ENCODE measurements at regions not wholly inside any gene's neighbourhood (a gene's known extent, or its start where the extent isn't known, plus 50 kb on each side); places are given as distances from the start of the nearest gene placed in this dataset.

DNA sequence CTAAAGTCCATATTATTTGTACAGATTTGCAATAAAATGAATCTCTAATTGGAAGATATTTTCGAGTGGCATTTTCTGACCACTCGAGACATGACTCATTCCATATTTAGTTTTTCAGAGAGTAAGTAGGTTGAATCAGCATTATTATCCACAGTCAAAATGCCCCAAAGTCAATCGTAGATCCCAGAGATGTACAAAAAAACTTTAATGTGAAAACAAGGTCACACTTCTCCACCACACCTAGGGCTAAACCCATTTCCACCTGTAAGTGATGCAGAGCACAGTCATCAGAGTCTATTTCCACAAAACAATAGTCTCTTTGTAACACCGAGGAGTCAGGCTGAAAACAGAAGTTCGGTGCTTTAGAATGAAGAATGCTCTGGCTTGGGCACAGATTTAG lies 117.1 kb upstream of the TENM3 start:
- peaks cover 13% of the 10 kb centered on the region for H3K4me1 ChIP-seq (ENCODE audit: control insufficient read depth, insufficient read depth, low read length)
- H3K4me3 ChIP-seq (ENCODE audit: low read length), result peak overlapping the region; percentile 30
- H3K36me3 ChIP-seq (ENCODE audit: insufficient read depth, low read length), result no peaks in the 10 kb centered on the region
- H3K9ac ChIP-seq (ENCODE audit: low read depth, low read length), result no peak overlapping the region
- H3K27me3 ChIP-seq (ENCODE audit: control insufficient read depth, insufficient read depth, low read length), result no peaks in the 10 kb centered on the region
- H3K4me2 ChIP-seq (ENCODE audit: low read length), result peak overlapping the region; percentile 63
- H3K9me3 ChIP-seq (replicated peaks; ENCODE audit: low read length), result peaks cover 7% of the 10 kb centered on the region

DNA sequence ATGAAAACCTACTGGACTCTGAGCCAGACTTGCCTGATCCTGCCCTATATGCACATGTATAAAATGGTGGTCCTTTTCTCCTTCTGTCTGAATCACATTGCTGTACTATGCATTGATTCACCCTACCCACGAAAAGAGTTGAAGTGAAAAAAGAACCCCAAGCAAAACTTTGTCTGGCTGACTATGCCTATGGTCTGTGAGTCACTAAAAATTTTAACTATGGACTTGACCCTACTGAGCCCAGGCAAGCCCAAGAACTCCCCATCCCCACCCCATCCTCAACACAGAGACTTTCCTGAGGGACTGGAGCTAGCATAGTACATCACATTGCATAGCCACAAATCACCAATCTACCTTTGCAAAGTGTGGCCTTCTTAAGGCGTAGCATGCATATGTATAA lies 116.6 kb upstream of the TENM3 start:
- Histone ChIP-seq H3K4me1 (ENCODE audit: control insufficient read depth, insufficient read depth, low read length) (peaks cover 13% of the 10 kb centered on the region), H3K36me3 (ENCODE audit: insufficient read depth, low read length) (no peaks in the 10 kb centered on the region), H3K4me2 (ENCODE audit: low read length) (peak overlapping the region; percentile 63), H3K9me3 (replicated peaks; ENCODE audit: low read length) (peaks cover 7% of the 10 kb centered on the region), H3K4me3 (ENCODE audit: low read length) (no peak overlapping the region), H3K27me3 (ENCODE audit: control insufficient read depth, insufficient read depth, low read length) (no peaks in the 10 kb centered on the region), H3K9ac (ENCODE audit: low read depth, low read length) (no peak overlapping the region)

DNA sequence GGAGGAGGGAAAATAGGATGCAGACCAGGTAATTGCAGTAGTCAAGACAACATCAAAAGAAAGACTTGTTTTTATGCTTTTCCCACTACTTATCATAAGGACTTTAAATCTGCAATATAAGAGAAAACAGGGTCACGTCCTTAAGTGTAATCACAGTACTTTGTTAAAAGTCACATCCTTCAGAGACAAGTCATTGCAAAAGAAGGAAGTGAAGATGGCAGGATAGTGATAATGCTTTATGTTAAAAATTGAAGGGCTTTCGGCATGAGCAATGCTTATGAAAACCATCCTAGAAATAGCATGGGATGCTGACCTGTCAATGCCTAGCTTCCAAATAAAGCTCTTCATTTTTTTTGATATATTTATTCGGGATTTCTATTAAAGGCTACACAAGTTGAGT lies 110.2 kb upstream of the TENM3 start:
- H3K36me3 ChIP-seq (ENCODE audit: insufficient read depth, low read length), result no peaks in the 10 kb centered on the region
- no peak overlapping the region for H3K4me3 ChIP-seq (ENCODE audit: low read length)
- H3K9me3 ChIP-seq (replicated peaks; ENCODE audit: low read length), result no peaks in the 10 kb centered on the region
- no peaks in the 10 kb centered on the region for H3K27me3 ChIP-seq (ENCODE audit: control insufficient read depth, insufficient read depth, low read length)
- no peaks in the 10 kb centered on the region for H3K4me1 ChIP-seq (ENCODE audit: control insufficient read depth, insufficient read depth, low read length)
- no peak overlapping the region for H3K4me2 ChIP-seq (ENCODE audit: low read length)
- no peak overlapping the region for H3K9ac ChIP-seq (ENCODE audit: low read depth, low read length)

DNA sequence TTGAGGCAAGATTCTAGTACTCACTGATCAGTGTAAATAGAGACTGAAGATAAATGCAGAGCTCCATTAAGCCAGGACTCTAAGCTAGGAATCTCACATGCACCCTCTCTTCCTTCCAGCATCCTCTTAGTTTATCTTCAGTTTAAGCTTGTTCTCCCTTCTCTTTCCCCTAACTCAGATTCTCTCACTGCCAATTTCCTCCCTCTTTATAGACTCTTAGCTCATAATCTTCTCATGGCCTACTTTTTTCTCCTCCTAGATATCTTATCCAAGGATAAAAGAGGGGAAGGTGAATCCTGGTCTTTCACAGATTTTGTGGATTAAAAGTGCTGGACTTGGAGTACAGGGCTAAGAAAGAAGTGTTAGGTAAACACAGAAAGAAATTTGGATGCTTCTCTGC lies 108.9 kb upstream of the TENM3 start:
- Histone ChIP-seq H3K27me3 (ENCODE audit: control insufficient read depth, insufficient read depth, low read length) (no peaks in the 10 kb centered on the region), H3K4me2 (ENCODE audit: low read length) (no peak overlapping the region), H3K4me3 (ENCODE audit: low read length) (no peak overlapping the region), H3K9me3 (replicated peaks; ENCODE audit: low read length) (no peaks in the 10 kb centered on the region), H3K4me1 (ENCODE audit: control insufficient read depth, insufficient read depth, low read length) (no peaks in the 10 kb centered on the region), H3K36me3 (ENCODE audit: insufficient read depth, low read length) (no peaks in the 10 kb centered on the region), H3K9ac (ENCODE audit: low read depth, low read length) (no peak overlapping the region)

DNA sequence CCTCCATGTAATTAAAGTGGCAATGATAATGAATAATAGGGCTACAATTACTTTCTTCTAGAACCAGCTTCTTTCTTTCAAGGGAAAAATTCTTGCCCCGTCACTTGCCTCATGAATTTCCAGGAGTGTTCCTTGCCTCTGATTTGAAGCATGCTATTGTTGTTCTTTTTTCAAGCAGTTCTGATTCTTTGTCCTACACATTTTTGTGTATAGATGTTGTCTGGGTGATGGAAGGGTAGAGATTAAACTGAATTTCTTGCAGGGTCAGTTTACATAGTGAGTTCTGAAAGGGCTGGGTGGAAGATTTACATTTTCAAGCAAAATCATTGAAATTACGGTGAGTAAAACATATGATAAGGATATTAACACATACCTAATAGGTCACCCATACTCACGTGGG lies 107.0 kb upstream of the TENM3 start:
- Histone ChIP-seq H3K9me3 (replicated peaks; ENCODE audit: low read length) (no peaks in the 10 kb centered on the region), H3K9ac (ENCODE audit: low read depth, low read length) (no peak overlapping the region), H3K4me1 (ENCODE audit: control insufficient read depth, insufficient read depth, low read length) (no peaks in the 10 kb centered on the region), H3K4me2 (ENCODE audit: low read length) (no peak overlapping the region), H3K4me3 (ENCODE audit: low read length) (no peak overlapping the region), H3K36me3 (ENCODE audit: insufficient read depth, low read length) (no peaks in the 10 kb centered on the region), H3K27me3 (ENCODE audit: control insufficient read depth, insufficient read depth, low read length) (no peaks in the 10 kb centered on the region)

DNA sequence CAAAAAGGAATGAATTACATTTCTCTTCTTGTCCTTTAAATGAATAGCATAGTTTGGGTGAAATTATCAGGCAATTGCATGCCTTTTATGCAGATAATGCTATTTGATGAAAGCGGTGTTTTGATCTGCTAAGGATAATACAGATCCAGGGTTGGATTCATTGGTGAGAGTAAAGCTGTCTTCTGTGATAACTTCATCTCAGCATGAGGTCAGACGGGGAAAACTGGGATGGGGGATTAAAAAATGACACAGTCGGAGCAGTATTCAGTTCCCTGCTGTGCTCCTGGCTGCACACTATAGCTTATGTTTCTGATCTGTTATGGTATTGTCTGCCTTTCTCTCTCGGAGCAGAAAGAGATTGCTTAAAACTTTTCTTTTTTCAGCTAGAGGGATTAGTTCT lies 105.9 kb upstream of the TENM3 start:
- no peaks in the 10 kb centered on the region for H3K36me3 ChIP-seq (ENCODE audit: insufficient read depth, low read length)
- H3K9me3 ChIP-seq (replicated peaks; ENCODE audit: low read length), result no peaks in the 10 kb centered on the region
- H3K4me2 ChIP-seq (ENCODE audit: low read length), result no peak overlapping the region
- no peaks in the 10 kb centered on the region for H3K27me3 ChIP-seq (ENCODE audit: control insufficient read depth, insufficient read depth, low read length)
- peaks cover under 1% of the 10 kb centered on the region for H3K4me1 ChIP-seq (ENCODE audit: control insufficient read depth, insufficient read depth, low read length)
- H3K4me3 ChIP-seq (ENCODE audit: low read length), result no peak overlapping the region
- H3K9ac ChIP-seq (ENCODE audit: low read depth, low read length), result no peak overlapping the region

DNA sequence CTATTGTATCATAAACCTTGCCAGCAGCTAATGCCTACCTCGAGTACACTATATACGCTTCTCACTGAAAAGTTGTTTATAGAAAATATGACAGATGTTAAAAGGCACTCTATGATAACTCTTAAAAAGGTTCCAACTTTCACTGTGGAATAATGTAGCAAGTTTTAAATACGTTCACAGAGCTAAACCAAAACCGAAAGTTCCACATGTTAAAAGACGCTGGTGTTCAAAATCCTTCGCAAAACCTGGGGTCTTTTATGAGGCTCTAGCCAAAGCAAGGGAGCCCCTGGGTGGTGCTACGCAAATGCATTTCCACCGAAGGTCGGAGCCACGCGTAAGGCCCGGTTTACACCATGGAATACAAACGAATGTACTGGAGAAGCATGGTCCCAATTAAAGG lies 103.7 kb upstream of the TENM3 start:
- H3K4me2 ChIP-seq (ENCODE audit: low read length), result no peak overlapping the region
- H3K4me1 ChIP-seq (ENCODE audit: control insufficient read depth, insufficient read depth, low read length), result peaks cover 10% of the 10 kb centered on the region
- no peaks in the 10 kb centered on the region for H3K27me3 ChIP-seq (ENCODE audit: control insufficient read depth, insufficient read depth, low read length)
- H3K9ac ChIP-seq (ENCODE audit: low read depth, low read length), result no peak overlapping the region
- H3K36me3 ChIP-seq (ENCODE audit: insufficient read depth, low read length), result no peaks in the 10 kb centered on the region
- H3K9me3 ChIP-seq (replicated peaks; ENCODE audit: low read length), result no peaks in the 10 kb centered on the region
- no peak overlapping the region for H3K4me3 ChIP-seq (ENCODE audit: low read length)

DNA sequence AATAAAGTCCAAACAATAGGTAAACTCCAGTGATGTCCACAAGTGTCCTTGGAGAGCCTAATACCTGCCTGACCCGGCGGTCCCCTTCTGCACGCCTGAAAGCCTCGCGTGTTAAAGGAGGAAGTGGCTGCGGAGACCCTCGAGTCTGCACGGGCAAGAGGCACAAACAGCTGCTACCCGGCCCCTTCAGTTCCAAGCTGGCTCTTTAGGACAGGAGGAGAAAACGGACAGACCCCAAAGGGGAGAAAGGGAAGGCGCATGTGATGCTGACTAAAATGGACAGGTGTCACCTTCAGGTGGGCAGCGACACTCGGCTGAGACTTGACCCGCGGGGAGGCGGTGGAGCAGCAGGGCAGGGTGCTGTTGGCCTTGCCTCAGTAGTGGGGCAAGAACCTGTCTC lies 102.7 kb upstream of the TENM3 start:
- Histone ChIP-seq H3K27me3 (ENCODE audit: control insufficient read depth, insufficient read depth, low read length) (no peaks in the 10 kb centered on the region), H3K4me2 (ENCODE audit: low read length) (no peak overlapping the region), H3K36me3 (ENCODE audit: insufficient read depth, low read length) (no peaks in the 10 kb centered on the region), H3K4me1 (ENCODE audit: control insufficient read depth, insufficient read depth, low read length) (peaks cover 10% of the 10 kb centered on the region), H3K9me3 (replicated peaks; ENCODE audit: low read length) (no peaks in the 10 kb centered on the region), H3K9ac (ENCODE audit: low read depth, low read length) (no peak overlapping the region), H3K4me3 (ENCODE audit: low read length) (no peak overlapping the region)

DNA sequence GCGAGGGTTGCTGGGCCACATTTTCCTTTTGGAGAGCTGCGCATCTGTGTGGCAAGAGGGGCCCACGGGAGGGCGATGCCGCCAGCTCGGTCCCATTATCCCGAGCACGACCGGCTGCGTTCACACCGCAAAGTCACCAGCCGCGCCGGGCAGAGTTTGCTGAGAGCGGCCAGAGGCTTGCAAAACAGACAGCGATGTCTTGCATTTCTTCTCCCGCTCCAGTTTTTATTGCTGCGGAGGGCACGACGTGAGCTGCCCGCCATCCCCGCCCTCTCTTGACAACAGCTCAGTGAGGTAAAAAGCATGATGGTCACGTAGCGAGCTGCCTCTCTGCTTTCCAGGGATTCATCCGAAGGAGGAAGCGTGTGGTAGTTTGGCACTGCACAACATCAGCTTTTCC lies 102.1 kb upstream of the TENM3 start:
- H3K4me2 ChIP-seq (ENCODE audit: low read length), result no peak overlapping the region
- H3K27me3 ChIP-seq (ENCODE audit: control insufficient read depth, insufficient read depth, low read length), result no peaks in the 10 kb centered on the region
- peaks cover 10% of the 10 kb centered on the region for H3K4me1 ChIP-seq (ENCODE audit: control insufficient read depth, insufficient read depth, low read length)
- H3K4me3 ChIP-seq (ENCODE audit: low read length), result no peak overlapping the region
- H3K9me3 ChIP-seq (replicated peaks; ENCODE audit: low read length), result no peaks in the 10 kb centered on the region
- no peak overlapping the region for H3K9ac ChIP-seq (ENCODE audit: low read depth, low read length)
- H3K36me3 ChIP-seq (ENCODE audit: insufficient read depth, low read length), result no peaks in the 10 kb centered on the region

DNA sequence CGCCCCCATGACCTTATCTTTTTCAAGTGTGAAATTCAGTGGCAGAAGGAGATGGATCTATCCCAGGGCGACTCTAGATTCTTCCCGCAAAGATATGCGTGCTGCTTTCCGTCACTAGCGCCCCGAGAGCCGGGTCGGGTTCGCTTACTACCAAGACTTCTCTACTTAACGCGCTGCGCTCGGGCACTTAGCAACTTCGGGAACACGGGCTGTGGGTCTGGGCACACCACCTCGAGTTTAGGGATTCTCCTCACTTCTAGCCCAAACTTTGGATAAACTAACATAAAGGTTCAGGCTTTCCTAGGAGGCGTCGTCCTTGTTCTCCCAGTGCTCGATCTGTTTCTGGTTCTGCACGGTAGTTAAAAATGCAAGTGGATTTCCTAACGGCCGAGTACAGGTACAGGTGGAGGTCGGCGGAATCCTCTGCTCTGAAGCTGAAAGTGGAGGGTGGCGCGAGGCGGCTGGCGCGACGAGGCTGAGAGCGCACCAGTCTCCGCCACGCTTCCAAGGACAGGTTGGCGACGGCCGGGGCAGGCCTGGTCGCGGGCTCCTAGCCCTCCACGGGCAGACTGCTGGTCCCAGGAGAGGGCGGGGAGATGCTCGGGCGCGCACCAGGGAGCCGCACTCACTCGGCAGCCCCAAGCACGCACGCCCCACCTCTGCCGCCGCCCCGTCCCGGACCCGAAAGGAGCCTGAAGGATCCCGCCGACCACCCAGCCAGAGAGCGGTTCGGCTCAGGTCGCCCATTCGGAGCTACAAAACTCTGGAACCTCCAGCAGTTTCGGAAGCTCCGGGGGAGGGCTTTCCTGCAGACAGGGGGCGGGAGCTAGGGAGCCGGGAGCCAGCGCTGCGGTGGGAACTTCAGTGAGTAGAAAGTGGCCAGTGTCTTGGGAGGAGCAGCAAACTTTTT lies 100.8 kb upstream of the TENM3 start:
- Histone ChIP-seq H3K4me2 (ENCODE audit: low read length) (peak overlapping the region; percentile 91), H3K4me3 (ENCODE audit: low read length) (peak overlapping the region; percentile 94), H3K9ac (ENCODE audit: low read depth, low read length) (peak overlapping the region; percentile 92), H3K36me3 (ENCODE audit: insufficient read depth, low read length) (no peaks in the 10 kb centered on the region), H3K9me3 (replicated peaks; ENCODE audit: low read length) (no peaks in the 10 kb centered on the region), H3K4me1 (ENCODE audit: control insufficient read depth, insufficient read depth, low read length) (peaks cover 10% of the 10 kb centered on the region), H3K27me3 (ENCODE audit: control insufficient read depth, insufficient read depth, low read length) (no peaks in the 10 kb centered on the region)

DNA sequence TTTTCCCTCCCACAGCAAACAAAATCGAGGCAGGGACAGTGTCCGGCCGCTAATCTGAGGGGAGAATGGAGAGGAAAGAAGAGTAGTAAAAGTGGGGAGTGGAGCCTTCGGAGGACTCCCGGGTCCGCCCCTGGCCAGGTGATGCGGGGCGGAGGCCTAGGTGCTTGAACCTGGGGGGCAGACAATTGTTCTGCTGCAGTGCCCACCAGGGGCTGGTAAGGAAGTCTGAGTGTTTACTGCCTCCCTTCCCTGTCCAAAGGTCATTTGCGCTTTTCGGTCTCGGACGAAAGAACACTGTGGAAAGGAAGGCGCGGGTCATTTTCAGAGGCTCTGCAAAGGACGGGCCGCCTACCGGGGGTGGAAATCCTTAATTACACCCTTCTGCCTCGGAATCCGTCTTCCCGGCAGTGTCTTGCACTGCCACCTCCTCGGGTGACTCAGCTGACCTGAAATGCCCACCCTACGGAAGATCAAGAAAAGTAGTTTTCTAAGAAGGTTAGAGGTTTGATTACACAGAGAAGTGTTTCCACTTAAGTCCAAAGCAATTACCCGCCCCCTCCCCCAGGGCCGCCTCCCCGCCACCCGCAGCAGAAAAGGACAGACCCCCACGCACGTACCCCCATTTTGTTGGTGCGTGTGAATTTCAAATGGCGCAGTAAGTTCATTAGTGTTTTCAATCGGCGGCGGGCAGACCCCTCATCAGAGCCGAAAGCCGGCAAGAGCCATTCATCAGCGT lies 99.9 kb upstream of the TENM3 start:
- Histone ChIP-seq H3K36me3 (ENCODE audit: insufficient read depth, low read length) (no peaks in the 10 kb centered on the region), H3K4me3 (ENCODE audit: low read length) (peak overlapping the region; percentile 94), H3K9me3 (replicated peaks; ENCODE audit: low read length) (no peaks in the 10 kb centered on the region), H3K4me1 (ENCODE audit: control insufficient read depth, insufficient read depth, low read length) (peaks cover 10% of the 10 kb centered on the region), H3K9ac (ENCODE audit: low read depth, low read length) (peak overlapping the region; percentile 92), H3K4me2 (ENCODE audit: low read length) (peak overlapping the region; percentile 91), H3K27me3 (ENCODE audit: control insufficient read depth, insufficient read depth, low read length) (no peaks in the 10 kb centered on the region)
